Muscle of back (tissue), 3 donors: ENCODE measurements at regions not wholly inside any gene's neighbourhood (a gene's known extent, or its start where the extent isn't known, plus 50 kb on each side); places are given as distances from the start of the nearest gene placed in this dataset.
"Not testable (repeated sequence)": the region's sequence is repeated elsewhere in the genome, so short reads cannot be mapped to it uniquely, and the experiment has no call there.

Experiments
- DNase-seq, 3 donors: peaks; one replicate each; pipeline versions ENCODE4 v3.0.0 to v3.0.0-alpha.2; 2013

GRCh38 chr7:136325027-136325426 is 347.9 kb upstream of the MTPN start:
- DNase-seq: peak in 1 of 3 donors; percentile 36

- DNase-seq: no peak
These were observed 347.0 kb upstream of the MTPN start for GRCh38 chr7:136324073-136324704.

GRCh38 chr7:136312592-136312991 is 335.4 kb upstream of the MTPN start:
- no peak for DNase-seq

- DNase-seq: no peak
These were observed 332.2 kb upstream of the MTPN start for GRCh38 chr7:136309407-136309806.

- DNase-seq: no peak
These were observed 331.1 kb upstream of the MTPN start for GRCh38 chr7:136308230-136308629.

- peak in 1 of 3 donors; percentile 1 for DNase-seq
These were observed 326.0 kb upstream of the MTPN start for GRCh38 chr7:136303162-136303561.

GRCh38 chr7:136302049-136302448 is 324.9 kb upstream of the MTPN start:
- no peak for DNase-seq

GRCh38 chr7:136294977-136295376 is 317.8 kb upstream of the MTPN start:
- DNase-seq: no peak

GRCh38 chr7:136293841-136294391 is 316.8 kb upstream of the MTPN start:
- DNase-seq: no peak

GRCh38 chr7:136293272-136293671 is 316.1 kb upstream of the MTPN start:
- DNase-seq: no peak

- no peak for DNase-seq
These were observed 315.2 kb upstream of the MTPN start for GRCh38 chr7:136292365-136292764.

GRCh38 chr7:136290351-136290750 is 313.2 kb upstream of the MTPN start:
- DNase-seq: no peak

- no peak for DNase-seq
These were observed 300.9 kb upstream of the MTPN start for GRCh38 chr7:136278057-136278456.

- DNase-seq: peak in 2 of 3 donors; percentile 2
These were observed 298.6 kb upstream of the MTPN start for GRCh38 chr7:136275794-136276193.

- no peak for DNase-seq
These were observed 297.6 kb upstream of the MTPN start for GRCh38 chr7:136274636-136275345.

GRCh38 chr7:136272934-136273333 is 295.8 kb upstream of the MTPN start:
- no peak for DNase-seq

- no peak for DNase-seq
These were observed 290.7 kb upstream of the MTPN start for GRCh38 chr7:136267822-136268221.

- no peak for DNase-seq
These were observed 289.3 kb upstream of the MTPN start for GRCh38 chr7:136266457-136266856.

GRCh38 chr7:136264304-136264703 is 287.1 kb upstream of the MTPN start:
- DNase-seq: not testable (repeated sequence)

GRCh38 chr7:136263112-136263860 is 286.1 kb upstream of the MTPN start:
- not testable (repeated sequence) for DNase-seq

- not testable (repeated sequence) for DNase-seq
These were observed 283.4 kb upstream of the MTPN start for GRCh38 chr7:136260591-136260990.

- no peak for DNase-seq
These were observed 281.9 kb upstream of the MTPN start for GRCh38 chr7:136259074-136259473.

- DNase-seq: no peak
These were observed 279.3 kb upstream of the MTPN start for GRCh38 chr7:136256491-136256890.
